NCI-H446 (cell line): ENCODE measurements at regions not wholly inside any gene's neighbourhood (a gene's known extent, or its start where the extent isn't known, plus 50 kb on each side); places are given as distances from the start of the nearest gene placed in this dataset.
"Not testable (repeated sequence)": the region's sequence is repeated elsewhere in the genome, so short reads cannot be mapped to it uniquely, and the experiment has no call there.

Experiments
- DNase-seq, 2 experiments: peaks; one replicate each; lab custom pipeline; 2025; lab: John Stamatoyannopoulos, UW

DNA sequence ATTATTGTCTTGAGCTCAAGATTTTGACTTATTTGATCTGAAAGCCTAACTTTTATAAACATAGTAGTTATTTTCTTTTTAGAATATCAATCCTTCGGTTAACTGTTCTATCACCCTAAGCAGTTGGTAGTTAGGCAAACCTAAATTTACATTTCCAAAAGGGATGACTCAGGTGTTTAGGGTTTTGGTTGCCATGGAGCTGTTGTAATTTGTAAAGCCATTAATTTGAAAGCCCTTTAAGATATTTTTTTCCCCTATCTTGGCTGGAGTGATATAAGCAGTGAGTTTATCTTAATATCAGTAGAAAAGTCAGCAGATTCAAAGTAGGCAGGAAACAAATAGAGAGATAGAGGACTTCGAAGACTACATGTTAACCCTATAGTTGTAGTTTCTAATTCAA, 1472.6 kb upstream of the CELF2 start:
- peak in 1 of 2 experiments; percentile 32 for DNase-seq

DNA sequence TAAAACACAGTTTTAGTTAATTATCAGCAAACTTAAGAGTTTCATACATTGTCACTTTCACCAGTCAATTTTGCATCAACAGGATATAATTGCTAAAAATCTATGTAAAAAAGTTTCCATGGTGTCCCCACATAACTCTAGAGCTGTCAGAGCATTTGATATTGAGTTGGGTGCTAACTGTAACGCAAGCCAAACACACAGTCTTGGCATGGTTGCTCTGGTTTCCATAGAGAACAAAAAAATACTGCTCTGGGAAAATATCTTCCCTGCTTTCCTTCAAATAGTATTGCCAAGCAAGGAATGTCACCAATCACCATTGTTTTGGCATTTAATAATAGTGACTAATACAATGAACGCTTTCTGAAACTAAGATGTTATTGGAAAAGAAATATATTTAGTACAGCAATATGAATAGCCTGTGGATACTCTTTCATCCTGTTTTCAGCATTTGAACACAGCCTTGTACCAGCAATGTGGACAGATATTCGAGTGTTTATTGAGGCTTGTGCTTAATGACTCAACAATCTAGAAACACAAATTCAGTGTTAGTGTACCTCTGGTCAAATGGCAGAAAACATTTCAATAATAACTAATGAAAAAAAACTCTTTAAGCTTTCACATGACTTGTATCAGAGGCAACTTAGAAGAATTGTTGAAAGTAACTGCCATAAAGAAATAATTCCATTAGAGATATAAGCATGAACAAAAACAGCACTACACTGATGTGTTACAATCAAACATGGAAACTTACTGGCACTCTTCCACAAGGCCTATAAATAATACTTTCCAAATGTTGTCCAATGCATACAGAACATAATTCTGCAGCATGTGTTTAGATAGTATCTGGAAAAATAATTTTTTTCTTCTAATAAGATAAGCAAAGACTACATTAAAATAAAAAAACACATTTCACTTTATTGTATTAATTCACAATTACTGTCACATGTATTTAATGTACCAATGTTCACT, 1469.5 kb upstream of the CELF2 start:
- DNase-seq, result peak in 1 of 2 experiments; percentile 10

GRCh38 chr10:9550810-9551209, 1466.9 kb upstream of the CELF2 start:
- DNase-seq, result no peak

DNA sequence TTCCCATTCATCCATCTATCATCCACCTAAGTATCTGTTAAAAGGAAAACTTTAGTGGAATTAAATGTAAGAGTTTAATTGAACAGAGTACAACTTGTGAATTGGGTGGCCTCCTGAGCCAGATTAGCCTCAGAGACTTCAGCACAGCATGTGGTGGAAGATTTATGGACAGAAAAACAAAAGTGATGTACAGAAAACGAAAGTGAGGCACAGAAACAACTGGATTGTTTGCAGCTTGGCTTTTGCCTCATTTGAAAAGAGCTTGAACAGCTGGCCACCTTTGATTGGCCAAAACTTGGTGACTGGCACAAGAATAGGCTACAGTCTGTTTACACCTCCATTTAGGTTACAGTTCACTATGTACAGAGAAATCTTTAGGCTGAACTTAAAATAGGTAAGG, 1463.4 kb upstream of the CELF2 start:
- no peak for DNase-seq

DNA sequence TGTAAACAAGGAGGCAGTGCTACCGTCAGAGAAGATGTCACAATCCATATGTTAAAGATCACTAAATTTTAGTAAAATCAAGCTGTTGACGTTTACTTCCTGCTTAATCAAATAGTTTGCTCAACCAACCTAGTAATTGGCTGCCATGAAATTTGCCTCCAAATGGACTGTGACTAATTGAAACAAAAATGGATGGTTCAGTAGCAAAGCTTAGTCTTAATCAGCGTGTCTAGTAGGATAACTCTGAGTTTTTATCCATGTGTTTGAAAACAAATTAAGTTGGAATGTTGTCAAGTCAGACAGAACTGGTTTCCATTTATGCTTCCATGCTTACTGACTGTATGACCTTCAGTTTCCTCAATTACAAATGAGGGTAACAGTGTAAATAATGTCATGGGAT, 1456.7 kb upstream of the CELF2 start:
- no peak for DNase-seq

DNA sequence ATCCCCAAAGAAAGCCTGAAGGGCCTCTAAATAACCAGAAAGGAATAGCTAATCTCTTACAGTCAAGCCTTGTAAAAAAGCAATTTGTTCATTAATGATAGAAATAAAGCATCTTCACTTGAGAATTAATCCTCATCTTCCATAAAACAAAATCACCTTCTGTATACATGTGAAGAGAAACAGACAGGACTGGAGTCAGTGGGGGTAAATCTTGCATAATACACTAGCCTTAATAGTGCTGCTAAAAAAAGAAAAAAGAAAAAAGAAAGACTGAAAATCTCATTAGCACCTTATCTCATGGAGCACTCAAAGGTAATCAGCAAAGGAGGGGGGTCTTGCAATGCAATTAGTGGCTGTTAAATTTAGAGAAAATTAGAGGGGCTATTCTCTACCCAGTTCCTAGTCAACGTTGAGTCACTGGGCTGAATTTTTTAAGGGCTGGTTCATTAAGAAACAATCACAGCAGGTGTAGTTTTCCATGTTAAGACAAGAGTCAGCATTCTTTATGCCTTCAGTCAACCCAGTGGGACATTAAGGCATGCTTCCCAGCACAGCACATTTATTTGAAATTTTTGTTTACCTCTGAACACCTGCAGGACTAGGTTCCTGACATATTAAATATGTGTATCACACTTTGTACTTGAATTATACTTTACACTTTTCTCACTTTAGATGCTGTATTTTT, 1455.7 kb upstream of the CELF2 start:
- DNase-seq, result no peak

GRCh38 chr10:9577746-9578145, 1439.9 kb upstream of the CELF2 start:
- no peak for DNase-seq

DNA sequence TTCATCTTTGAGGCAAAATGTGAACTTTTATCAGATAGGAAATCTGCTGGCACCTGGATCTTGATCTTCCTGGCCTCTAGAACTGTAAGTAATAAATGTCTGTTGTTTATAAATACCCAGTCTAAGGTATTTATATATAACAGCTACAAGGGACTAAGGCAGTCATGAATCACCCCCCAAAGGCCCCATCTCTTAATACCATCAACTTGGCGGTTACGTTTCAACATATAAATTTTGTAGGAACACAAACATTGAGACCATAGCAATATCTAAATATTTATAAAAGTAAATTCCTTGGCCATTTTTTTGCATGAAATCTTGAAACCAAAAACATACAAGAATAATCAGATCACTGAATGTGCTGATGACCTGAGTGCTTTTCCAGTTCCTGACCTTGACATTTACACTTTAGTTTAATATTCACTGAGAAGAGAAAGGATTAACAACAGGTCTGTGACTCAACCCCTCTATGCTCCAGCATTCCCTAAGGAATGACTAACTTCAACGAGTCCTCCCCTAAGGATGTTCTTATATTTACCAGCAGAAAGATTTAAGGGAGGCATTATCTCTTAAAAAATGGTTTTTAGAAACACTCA, 1438.5 kb upstream of the CELF2 start:
- no peak for DNase-seq

GRCh38 chr10:9582803-9583202, 1434.9 kb upstream of the CELF2 start:
- DNase-seq, result not testable (repeated sequence)

DNA sequence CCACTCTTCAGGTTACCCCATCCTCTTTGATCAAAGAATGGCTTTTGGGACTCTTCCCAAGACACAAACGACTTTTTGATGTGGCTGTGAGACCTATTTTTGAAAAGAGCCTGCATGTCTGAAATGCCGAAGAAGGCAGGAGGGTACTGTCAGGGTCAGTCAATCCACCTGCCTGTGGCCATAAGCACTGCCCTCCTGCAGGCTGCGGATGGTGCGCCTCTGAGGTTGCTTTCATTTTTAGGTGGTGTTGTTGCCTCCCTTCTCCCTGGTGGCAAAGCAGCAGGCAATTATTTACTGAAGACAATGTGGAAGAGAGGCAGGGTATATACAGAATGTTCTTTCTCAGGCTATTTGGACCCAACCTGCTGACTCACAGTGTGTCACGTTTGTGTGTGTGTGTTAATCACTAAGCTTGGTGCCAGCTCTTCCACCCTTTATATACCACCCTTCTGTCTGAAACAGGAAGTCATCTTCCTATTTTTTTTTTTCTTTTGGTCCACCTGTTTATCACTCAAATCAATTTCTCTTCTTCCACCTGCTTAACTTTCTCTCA, 1421.2 kb upstream of the CELF2 start:
- DNase-seq, result no peak

DNA sequence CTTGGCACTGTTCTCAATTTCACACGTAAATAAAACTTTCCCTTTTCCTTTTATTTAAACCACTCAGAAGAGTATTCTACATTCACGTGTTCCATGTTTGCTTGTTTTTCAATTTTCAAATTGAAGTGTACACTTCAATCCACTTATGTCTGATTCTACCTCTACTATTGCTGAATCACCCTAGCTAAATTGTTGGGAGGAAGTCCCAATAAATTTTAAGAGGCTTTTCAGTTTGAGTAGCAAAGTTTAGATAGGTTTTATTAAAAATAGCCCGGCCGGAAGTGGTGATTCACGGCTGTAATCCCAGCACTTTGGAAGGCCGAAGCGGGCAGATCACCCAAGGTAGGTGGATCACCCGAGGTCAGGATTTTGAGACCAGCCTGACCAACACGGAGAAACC, 1414.7 kb upstream of the CELF2 start:
- no peak for DNase-seq

DNA sequence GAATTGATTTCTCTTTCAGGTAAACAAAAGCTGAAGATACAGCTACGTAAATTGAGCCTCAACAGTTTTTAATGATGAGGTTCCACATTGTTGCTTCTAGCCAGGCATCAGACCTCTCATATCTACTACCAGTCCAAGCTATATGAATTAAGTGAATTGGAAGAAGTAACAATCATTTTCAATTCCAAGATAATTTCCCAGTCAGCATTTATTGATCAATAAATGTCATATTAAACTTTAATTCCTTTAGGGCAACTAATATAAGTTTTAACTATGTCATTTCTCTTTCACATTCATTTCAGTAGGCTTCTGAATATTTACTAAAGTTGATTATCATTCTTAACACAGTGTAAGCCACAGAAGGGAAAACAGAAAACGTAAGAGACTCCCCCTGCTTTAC, 1413.7 kb upstream of the CELF2 start:
- DNase-seq, result no peak

- no peak for DNase-seq
Measured at GRCh38 chr10:9605231-9605630, 1412.4 kb upstream of the CELF2 start.

DNA sequence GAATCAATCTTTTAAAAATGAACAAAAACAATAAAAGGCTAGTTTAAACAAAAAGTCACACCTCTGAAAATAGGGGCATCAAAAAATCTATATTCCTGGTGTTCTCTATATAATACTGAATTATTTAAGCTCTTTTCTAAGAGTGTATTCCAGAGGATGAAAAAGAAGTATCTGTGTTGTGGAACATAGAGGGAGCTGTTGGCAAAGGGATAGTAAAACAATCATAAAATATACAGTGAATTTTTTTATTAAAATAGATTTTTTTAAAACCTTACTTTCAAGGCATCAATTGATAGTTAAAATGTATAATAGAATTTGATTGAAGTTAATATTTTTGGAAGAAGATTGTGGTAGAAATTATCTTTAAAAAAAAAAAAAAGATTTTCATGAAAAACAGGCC, 1409.1 kb upstream of the CELF2 start:
- DNase-seq, result peak in 1 of 2 experiments; percentile 12

DNA sequence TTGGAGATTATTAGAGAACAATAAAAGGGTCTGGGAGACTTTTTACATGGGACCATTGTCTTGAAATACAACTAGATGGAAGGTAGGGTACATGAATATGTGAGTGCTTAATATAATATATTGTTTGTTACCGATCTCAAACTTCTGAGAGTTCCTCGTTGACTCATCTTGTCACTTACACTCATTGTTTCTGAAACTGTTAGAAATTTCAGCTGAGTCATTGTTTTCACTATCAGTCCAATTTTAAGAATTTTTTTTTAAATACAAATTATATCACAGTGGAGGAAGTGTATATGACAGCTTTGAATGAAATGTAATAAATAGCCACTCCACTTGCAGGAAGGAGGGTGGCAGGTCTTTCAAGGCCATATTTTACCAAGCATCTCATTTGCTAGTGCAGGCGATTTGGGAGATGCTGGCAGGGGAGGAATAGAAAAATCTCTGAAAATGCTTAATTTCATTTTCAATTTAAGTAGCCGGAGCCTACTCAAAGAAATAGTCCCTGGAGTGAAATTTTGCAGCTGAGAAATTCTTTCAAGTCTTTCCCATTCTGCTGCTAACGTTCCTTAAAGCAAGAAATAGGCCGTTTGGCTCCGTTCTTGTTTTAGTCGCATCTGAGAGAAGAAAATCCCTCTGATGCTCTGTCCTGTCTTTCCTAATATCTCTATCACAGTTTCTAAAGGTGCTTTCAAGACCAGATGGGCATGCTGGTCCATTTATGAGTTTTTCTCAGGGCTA, 1404.2 kb upstream of the CELF2 start:
- no peak for DNase-seq

GRCh38 chr10:9615189-9615588, 1402.5 kb upstream of the CELF2 start:
- no peak for DNase-seq

DNA sequence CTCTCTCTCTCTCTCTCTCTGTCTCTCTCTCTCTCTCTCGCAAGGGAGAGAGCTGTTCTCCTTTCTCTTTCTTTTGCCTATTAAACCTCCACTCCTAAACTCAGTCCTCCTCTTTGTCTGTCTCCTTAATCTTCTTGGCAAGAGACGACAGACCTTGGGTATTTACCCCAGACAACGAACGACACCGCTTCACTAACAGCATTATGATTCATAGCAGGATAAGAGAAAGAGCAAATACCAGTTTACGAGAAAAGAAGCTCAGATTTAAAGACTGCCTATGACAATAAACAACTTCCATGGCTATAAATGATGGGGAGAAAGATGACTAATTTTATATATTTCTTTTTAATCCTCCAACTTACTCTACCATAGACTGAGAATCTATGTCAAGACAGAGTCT, 1396.5 kb upstream of the CELF2 start:
- no peak for DNase-seq

GRCh38 chr10:9625304-9625703, 1392.4 kb upstream of the CELF2 start:
- no peak for DNase-seq

- no peak for DNase-seq
Measured at GRCh38 chr10:9634466-9634865, 1383.2 kb upstream of the CELF2 start.

- no peak for DNase-seq
Measured at GRCh38 chr10:9635691-9636090, 1382.0 kb upstream of the CELF2 start.

DNA sequence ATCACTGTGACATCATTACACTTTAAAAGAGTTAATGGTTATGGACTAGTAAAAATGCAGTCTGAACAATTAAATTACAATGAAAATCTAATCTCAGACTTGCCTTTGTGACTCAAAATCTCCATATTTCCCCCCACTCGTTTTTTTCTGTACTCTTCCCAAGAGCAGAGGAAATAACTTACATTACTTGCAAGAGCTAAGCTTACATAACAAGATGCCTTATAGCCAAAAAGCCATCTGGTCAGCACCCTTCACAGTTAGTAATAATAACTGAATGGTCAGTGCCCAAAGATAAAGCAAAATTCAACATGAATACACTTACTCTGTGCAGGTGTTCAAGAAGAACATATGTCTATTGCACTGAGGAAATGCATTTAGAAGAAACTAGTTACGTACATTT, 1381.5 kb upstream of the CELF2 start:
- no peak for DNase-seq

DNA sequence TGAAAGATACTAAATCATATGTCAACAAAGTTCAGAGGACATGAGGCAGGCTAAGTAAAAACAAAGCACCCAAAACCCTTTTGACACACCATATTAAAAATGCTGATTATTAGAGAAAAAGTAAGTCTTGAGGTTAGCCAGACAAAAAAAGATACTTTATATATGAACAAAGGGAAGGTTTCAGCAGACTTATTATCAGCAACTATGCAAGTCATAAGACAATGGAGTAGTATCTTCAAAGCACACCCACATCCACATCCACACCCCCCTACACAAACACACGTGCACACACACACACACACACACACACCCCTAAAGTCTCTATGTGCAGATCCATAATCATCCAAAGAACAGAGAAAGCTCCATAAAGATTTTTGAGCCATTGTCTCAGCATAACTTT, 1373.9 kb upstream of the CELF2 start:
- DNase-seq, result no peak
